Stomach (tissue), 8 donors: ENCODE measurements at regions not wholly inside any gene's neighbourhood (a gene's known extent, or its start where the extent isn't known, plus 50 kb on each side); places are given as distances from the start of the nearest gene placed in this dataset.

Experiments
- DNase-seq, 2 donors: peaks; one replicate each; pipeline versions ENCODE4 v3.0.0 to v3.0.0-alpha.2; 2013 to 2019
- H3K27ac ChIP-seq, 5 donors: fragments of 200-600 bp in 4 of 5; sonication (generic) in 4 of 5; one replicate each; pipeline ENCODE4 v1.5.1; 2013 to 2019; ENCODE audit warnings: mild to moderate bottlenecking in 1 of 5, moderate library complexity in 1 of 5
- H3K27me3 ChIP-seq, 3 donors: fragments of 200-600 bp; sonication (generic); one replicate each; pipeline ENCODE4 v1.5.1; 2017 to 2019; ENCODE audit warnings: mixed run types in 1 of 3
- H3K36me3 ChIP-seq, 4 donors: fragments of 200-600 bp; sonication (generic); 1 replicate in 3 of 4; 2 replicates in 1 of 4; pipeline ENCODE4 v1.5.1; 2016 to 2019
- H3K4me1 ChIP-seq, 4 donors: fragments of 200-600 bp; sonication (generic); one replicate each; pipeline ENCODE4 v1.5.1; 2016 to 2019
- H3K4me3 ChIP-seq, 4 donors: fragments of 200-600 bp; sonication (generic) in 3 of 4; one replicate each; pipeline ENCODE4 v1.5.1; 2016 to 2019; ENCODE audit warnings: mild to moderate bottlenecking in 1 of 4
- H3K9me3 ChIP-seq, 4 donors: fragments of 200-600 bp; sonication (generic); one replicate each; pipeline ENCODE4 v1.5.1; 2016 to 2019
- CTCF ChIP-seq, 7 experiments: fragments of 450-650 bp in 4 of 7; fragments of 200-600 bp in 3 of 7; sonication (generic) in 3 of 7; IDR thresholded peaks; one replicate each; pipeline ENCODE4 v1.5.1; 2016 to 2019; ENCODE audit warnings: antibody characterized with exemption in 7 of 7, control low read depth in 2 of 7, mild to moderate bottlenecking in 1 of 7
- EP300 ChIP-seq: sonication (generic); formaldehyde crosslinking; IDR thresholded peaks from one replicate; pipeline ENCODE4 v1.6.1; 2017; ENCODE audit warnings: antibody characterized with exemption
- POLR2A ChIP-seq, 4 donors: fragments of 450-650 bp; IDR thresholded peaks; one replicate each; pipeline ENCODE4 v1.6.1; 2016; ENCODE audit warnings: antibody characterized with exemption in 4 of 4, control low read depth in 2 of 4, mild to moderate bottlenecking in 1 of 4, moderate library complexity in 1 of 4
- POLR2AphosphoS5 ChIP-seq, 3 donors: sonication (generic); formaldehyde crosslinking; IDR thresholded peaks; one replicate each; pipeline ENCODE4 v1.6.1; 2016; ENCODE audit warnings: antibody characterized with exemption in 3 of 3
- WGBS, 5 donors: extraction: QIAGEN DNeasy Blood & Tissue Kit in 3 of 5; methylation state at CpG; one replicate each; pipeline versions ENCODE4 v1.1.5 to v1.1.7; 2013 to 2018; 5-methylcytosine and 5-hydroxymethylcytosine counted together
- intact Hi-C: fragments of 100-400 bp; cut with DNase I; formaldehyde crosslinking; loops from one replicate; pipeline ENCODE4 v1.15.1; 2023; ENCODE audit warnings: low total_unique reads
- donor health status: healthy with polysubstance abuse.
- donor health status: Bipolar disorder and iron deficiency.
- donor health status: healthy.

- intact Hi-C loops, result no loop called here
- WGBS, 5 donors, result 73 to 87% (median 80%) methylated on average over 2 of the region's 2 CpGs
These were observed 189.2 kb upstream of the DSEL start for GRCh38 chr18:67705748-67706147.

GRCh38 chr18:67695684-67696083, 179.2 kb upstream of the DSEL start:
- Histone ChIP-seq H3K27me3 (no peaks in the 10 kb centered on the region), H3K4me1 (no peaks in the 10 kb centered on the region), H3K4me3 (no peak overlapping the region), H3K9me3 (peaks cover 0 to 3% (median 1%) of the 10 kb centered on the region in 4 donors), H3K36me3 (no peaks in the 10 kb centered on the region), H3K27ac (no peak overlapping the region)
- DNase-seq, result no peak
- intact Hi-C loops, result no loop called here
- no peak for TF ChIP-seq EP300
- WGBS, 5 donors, result 86 to 100% (median 96%) methylated on average over 1 of the region's 1 CpG

More at GRCh38 chr18:67705748-67706147, 189.2 kb upstream of the DSEL start:
- no peak for TF ChIP-seq POLR2AphosphoS5 (IDR thresholded peaks at IDR 0.05)
- TF ChIP-seq CTCF (IDR thresholded peaks at IDR 0.05), result no peak
- no peak for TF ChIP-seq EP300
- TF ChIP-seq POLR2A (IDR thresholded peaks at IDR 0.05), result no peak
- H3K4me1 ChIP-seq, result no peaks in the 10 kb centered on the region
- no peak overlapping the region for H3K4me3 ChIP-seq
- no peaks in the 10 kb centered on the region for H3K9me3 ChIP-seq
- DNase-seq, result no peak
- no peaks in the 10 kb centered on the region for H3K36me3 ChIP-seq
- no peak overlapping the region for H3K27ac ChIP-seq
- no peaks in the 10 kb centered on the region for H3K27me3 ChIP-seq

GRCh38 chr18:67694787-67695186, 178.3 kb upstream of the DSEL start:
- intact Hi-C loops, result no loop called here
- DNase-seq, result no peak
- no peaks in the 10 kb centered on the region for H3K27me3 ChIP-seq

GRCh38 chr18:67692811-67693210, 176.3 kb upstream of the DSEL start:
- DNase-seq, result no peak
- Histone ChIP-seq H3K4me1 (no peaks in the 10 kb centered on the region), H3K27ac (no peak overlapping the region), H3K4me3 (no peak overlapping the region), H3K36me3 (no peaks in the 10 kb centered on the region), H3K9me3 (peaks cover 0 to 6% (median 1%) of the 10 kb centered on the region in 4 donors), H3K27me3 (no peaks in the 10 kb centered on the region)
- intact Hi-C loops, result no loop called here
- no peak for TF ChIP-seq EP300
- TF ChIP-seq CTCF (IDR thresholded peaks at IDR 0.05), result no peak
- TF ChIP-seq POLR2AphosphoS5 (IDR thresholded peaks at IDR 0.05), result no peak
- TF ChIP-seq POLR2A (IDR thresholded peaks at IDR 0.05), result no peak
- WGBS, 5 donors, result 82 to 90% (median 86%) methylated on average over 4 of the region's 4 CpGs

More at GRCh38 chr18:67694787-67695186, 178.3 kb upstream of the DSEL start:
- peaks cover 0 to 6% (median 1%) of the 10 kb centered on the region in 4 donors for H3K9me3 ChIP-seq
- no peak overlapping the region for H3K4me3 ChIP-seq
- WGBS, 5 donors, result 29 to 50% (median 42%) methylated on average over 2 of the region's 2 CpGs
- no peaks in the 10 kb centered on the region for H3K4me1 ChIP-seq
- no peak overlapping the region for H3K27ac ChIP-seq
- no peaks in the 10 kb centered on the region for H3K36me3 ChIP-seq
- TF ChIP-seq EP300 (no peak), CTCF (IDR thresholded peaks at IDR 0.05) (no peak), POLR2A (IDR thresholded peaks at IDR 0.05) (no peak), POLR2AphosphoS5 (IDR thresholded peaks at IDR 0.05) (no peak)

GRCh38 chr18:67682516-67682915, 166.0 kb upstream of the DSEL start:
- no peak overlapping the region for H3K4me3 ChIP-seq
- DNase-seq, result no peak
- TF ChIP-seq EP300 (no peak), POLR2A (IDR thresholded peaks at IDR 0.05) (no peak)
- H3K9me3 ChIP-seq, result no peaks in the 10 kb centered on the region
- no peaks in the 10 kb centered on the region for H3K4me1 ChIP-seq
- no peaks in the 10 kb centered on the region for H3K27me3 ChIP-seq
- intact Hi-C loops, result no loop called here
- H3K36me3 ChIP-seq, result no peaks in the 10 kb centered on the region
- H3K27ac ChIP-seq, result no peak overlapping the region
- WGBS, 5 donors, result 85 to 95% (median 92%) methylated on average over 1 of the region's 1 CpG
